ENCODE measurements at regions not wholly inside any gene's neighbourhood (a gene's known extent, or its start where the extent isn't known, plus 50 kb on each side); places are given as distances from the start of the nearest gene placed in this dataset.

- no peak for DNase-seq
These were observed 76.7 kb upstream of the LPP start for GRCh38 chr3:188077160-188077799.

DNA sequence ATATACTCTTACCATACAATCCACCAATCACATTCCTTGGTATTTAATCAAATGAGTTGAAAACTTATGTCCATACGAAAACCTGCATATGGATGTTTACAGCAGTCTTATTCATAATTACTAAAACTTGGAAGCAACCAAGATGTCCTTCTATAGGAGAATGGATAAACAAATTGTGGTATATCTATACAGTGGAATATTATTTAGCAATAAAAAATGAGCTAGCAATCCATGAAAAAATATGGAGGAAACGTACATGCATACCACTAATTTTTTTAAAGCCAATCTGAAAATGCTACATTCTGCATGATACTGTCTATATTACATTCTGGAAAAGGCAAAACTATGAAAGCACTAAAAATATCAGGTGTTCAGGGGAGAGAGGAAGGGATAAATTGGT, 73.9 kb upstream of the LPP start:
- DNase-seq, result no peak

DNA sequence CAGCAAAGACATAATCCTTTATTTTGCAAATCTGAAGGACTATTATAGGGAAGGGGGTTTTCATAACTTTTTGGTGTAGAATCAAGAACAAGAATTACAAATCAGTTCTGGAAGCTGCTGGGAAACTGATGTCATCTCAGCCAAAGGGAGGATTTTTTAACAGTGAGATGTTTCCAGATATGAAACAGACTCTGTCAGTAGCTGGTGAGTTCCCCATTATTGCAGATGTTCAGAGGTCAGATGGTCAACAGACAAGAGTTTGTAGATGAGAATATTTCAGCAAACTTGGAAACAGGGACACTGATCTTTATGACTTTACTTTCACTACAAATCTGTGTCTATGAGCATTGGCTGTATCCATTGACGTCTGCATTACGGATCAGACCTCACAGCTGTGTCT, 71.9 kb upstream of the LPP start:
- no peak for DNase-seq

DNA sequence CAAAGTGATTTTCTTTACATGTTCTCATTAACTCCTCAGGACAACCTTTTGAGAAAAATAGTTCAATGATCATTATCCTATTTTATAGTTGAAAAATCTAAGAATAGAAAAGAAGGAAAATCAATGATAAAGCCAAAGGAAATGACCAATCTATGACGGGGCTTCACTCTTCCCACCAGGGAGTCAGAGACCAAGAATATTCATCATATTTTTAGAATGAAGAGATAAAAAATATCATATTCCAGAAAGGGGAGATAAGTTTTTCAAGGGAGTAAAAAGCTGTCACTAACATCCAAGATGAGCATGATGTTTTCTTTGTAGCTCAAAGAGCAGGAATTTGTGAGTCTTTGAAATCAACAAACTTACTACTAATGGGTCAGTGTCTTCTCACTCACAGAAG, 71.5 kb upstream of the LPP start:
- no peak for DNase-seq

- no peak for DNase-seq
These were observed 70.9 kb upstream of the LPP start for GRCh38 chr3:188083011-188083410.

DNA sequence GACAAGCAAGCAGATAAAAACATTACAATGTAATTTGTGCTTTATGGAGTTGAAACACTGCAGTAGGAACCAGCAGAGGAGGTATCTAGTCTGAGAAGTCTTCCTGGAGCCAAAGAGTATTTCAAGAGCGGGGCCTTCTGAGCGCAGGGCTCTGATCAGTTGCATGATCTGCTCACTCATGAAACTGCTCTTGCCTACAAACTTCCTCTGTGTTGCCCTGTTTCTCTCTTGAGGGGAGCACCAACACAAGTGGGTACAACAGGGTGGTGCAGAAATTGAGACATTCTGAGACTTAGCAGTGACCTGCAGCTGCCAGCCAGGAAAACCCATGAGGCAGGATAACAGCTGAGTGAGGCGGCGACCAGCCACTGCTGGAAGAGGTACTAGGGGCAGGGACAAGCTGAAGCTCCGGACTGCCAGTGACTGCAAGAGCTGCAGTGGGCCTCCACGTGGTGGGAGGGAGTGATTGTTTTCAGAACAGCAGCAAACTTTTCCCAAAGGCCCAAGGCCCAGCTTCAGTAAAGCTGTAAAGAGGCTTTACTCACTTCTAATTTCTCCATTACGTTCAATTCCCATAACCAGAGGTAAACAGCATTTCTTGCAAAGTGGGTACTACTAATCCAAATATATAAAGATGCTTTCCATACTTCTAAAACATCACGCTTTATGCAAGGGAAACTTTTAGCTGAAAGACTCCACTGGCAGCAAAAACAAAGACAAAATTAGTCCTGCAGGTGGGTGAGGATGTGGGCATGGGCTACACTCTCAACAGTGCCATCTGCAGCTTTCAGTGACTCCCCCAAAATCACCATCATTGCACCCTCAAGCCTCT, 69.0 kb upstream of the LPP start:
- no peak for DNase-seq

DNA sequence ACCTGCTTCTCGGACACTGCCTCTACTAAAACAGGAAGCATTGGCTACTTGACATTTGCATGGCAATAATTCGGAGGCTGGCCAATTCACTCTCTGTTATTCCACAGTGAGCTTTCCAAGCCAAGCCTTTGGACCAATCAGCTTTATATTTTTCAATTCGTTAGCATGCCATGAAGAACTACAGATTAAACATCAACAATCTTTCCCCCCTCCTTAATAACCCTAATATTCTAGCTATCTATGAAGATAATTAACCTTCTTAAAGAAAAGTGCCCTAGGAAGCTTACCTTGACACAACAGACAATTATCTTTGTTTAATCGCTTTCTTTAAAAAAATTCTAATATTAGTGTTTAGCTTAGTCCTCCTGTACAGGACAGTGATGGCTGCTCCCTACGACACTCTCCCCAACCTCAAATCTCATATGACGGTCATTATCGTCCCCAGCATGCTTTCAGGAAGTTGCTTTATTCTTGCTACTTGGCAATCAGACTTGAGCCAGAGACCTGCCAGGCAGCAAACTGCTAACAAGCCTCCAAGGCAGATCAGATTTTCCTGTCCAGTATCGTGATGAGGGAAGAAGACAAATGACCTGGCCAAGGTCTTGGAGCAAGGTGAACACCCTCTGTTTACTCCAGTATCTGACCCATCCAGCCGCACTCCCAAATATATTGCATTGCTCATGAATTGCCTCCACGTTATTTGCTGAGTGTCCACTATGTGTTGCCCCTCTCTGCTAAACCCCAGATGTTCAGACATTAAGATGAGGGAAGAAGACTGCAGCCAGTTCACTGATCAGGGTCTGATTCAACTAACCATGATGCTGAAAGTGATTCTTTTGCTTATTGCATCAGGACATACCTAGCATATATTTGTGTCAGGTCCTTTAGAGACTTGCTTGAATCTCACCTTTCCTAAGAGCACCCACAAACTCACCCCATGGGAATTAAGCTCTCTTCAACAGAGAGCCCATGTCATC, 68.1 kb upstream of the LPP start:
- no peak for DNase-seq

DNA sequence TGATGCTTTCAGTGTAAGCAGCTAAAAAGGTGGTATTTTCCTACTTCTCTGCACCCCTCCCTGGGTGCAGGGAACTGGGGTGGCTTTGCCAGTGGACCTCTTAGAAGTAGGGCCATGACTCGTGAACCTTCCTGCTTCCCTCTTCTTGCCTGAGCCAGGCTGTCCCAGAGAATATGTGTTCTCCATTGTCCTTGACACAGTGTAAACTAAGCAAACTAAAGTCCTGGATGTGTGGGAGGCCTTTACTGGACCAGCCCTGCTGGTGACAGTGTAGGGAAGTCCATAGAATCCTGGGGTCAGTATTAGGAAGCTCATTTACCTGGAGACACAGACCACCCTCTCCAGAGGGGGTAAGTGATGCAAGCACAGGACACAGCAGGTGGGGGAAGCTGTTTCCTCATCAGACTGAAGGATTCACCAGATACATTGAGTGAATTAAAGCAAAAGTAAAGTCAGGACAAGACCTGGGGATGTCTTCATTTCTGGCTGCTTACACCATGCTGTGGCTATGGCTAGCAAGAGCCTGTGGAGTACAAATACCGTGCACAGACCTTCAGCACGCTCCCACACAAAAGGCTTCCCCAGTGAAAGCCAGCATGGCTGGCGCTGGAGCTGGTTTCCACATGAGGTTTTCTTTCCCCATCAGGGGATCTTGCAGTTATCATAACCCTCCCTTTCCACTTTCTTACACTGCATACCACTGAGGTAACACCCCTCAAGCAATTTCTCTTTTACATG, 64.8 kb upstream of the LPP start:
- DNase-seq, result no peak

GRCh38 chr3:188090620-188091309, 63.2 kb upstream of the LPP start:
- no peak for DNase-seq

DNA sequence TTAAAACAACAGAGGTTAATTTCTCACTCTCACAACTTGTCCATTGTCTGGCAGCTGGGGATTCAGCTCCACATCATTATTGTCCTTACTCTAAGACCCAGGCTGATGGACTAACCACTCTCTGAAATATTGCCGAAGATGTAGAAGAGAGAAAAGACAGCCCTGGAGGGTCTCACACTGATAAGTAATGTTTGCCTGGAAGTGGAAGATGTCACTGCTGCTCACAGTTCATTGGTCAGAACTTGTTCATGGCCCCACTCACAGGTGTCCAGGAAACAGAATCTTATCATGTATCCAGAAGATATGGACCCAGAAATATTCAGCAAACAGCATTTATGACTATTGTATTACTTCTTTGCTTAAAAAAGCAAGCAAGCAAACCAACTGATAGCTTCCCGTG, 62.2 kb upstream of the LPP start:
- DNase-seq, result no peak

DNA sequence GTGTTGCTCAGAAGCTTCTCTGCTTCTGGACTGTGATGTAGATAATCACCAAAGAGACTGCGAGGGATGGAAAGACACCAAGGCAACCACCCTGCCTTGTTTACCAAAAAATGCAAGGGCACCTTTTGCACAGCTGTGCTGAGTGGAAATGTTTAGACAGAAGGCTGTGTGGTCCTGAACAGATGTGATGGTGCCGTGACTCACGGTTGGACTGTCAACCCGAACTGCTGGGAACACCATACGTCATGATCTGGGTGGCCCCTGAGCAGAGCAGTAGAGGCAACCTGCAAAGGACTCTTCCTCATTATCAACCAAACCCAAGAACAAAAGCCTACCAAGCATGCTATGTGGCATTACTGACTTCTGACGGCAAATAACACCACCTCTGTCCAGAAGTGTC, 61.3 kb upstream of the LPP start:
- DNase-seq, result no peak

DNA sequence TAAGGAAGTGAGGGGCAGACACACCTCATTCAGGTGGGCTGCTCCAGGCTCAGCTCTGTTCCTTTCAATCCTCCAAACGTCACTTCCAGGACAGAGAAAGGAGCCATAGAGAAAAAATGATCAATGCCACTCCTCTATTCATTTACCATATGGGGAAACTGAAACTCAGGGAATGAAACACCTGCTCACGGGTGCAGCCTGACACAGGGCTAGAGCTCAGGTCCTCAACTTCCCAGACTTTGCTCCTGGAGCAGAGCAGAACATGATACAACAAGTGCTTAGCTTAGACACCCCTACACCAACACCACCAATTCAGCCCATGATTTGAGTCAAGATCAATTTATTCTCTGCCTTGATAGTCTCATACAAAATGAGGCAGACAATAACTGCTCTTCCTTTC, 58.5 kb upstream of the LPP start:
- DNase-seq, result no peak

- no peak for DNase-seq
These were observed 56.2 kb upstream of the LPP start for GRCh38 chr3:188097791-188098190.

DNA sequence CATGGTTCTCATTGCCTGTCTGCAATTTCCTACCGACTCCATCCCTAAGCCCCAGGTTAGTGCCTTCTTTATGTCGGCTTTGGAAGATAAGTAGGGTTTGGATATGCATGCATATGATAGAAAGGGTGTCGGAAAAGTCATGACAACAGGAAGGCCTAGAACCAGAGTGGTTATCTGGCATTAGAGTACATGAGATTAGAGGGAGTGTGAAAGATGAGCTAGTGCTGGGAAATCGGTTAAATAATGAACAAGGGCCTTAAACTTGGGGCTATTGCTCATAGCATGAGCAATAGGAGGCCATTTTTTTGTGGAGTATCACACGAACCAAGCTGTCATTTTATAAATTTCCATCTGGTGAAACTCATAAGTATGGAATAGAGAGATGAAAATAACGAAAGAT, 54.0 kb upstream of the LPP start:
- no peak for DNase-seq

GRCh38 chr3:188102861-188103547, 51.0 kb upstream of the LPP start:
- DNase-seq, result no peak

- DNase-seq, result no peak
These were observed 49.9 kb upstream of the LPP start for GRCh38 chr3:188104050-188104449.

All from GOT3 (cell line).